ENCODE measurements at regions not wholly inside any gene's neighbourhood (a gene's known extent, or its start where the extent isn't known, plus 50 kb on each side); places are given as distances from the start of the nearest gene placed in this dataset.

- Histone ChIP-seq H3K23ac (ENCODE audit: insufficient read length, low read depth, low read length) (no peak overlapping the region), H3T11ph (ENCODE audit: low read length) (no peak overlapping the region), H3K79me2 (ENCODE audit: insufficient read depth, low read length) (no peaks in the 10 kb centered on the region), H3K4ac (ENCODE audit: low read depth, low read length) (no peak overlapping the region), H3K9ac (ENCODE audit: extremely low read depth, insufficient read length, low read length) (no peak overlapping the region), H2BK12ac (ENCODE audit: insufficient read length, low read depth, low read length) (no peak overlapping the region), H2BK15ac (ENCODE audit: low read depth, low read length) (no peak overlapping the region), H4K5ac (ENCODE audit: insufficient read length, low read depth, low read length) (no peak overlapping the region), H3K27me3 (ENCODE audit: insufficient read depth, low read length) (no peaks in the 10 kb centered on the region), H3K18ac (ENCODE audit: insufficient read length, low read depth, low read length) (no peak overlapping the region), H4K8ac (replicated peaks; ENCODE audit: insufficient read length, low read depth, low read length) (no peak overlapping the region), H4K91ac (ENCODE audit: insufficient read length, low read depth, low read length) (no peak overlapping the region), H2BK120ac (ENCODE audit: low read depth, low read length, poor library complexity, severe bottlenecking) (no peak overlapping the region), H4K20me1 (ENCODE audit: control insufficient read depth, insufficient read depth, insufficient read length) (no peaks in the 10 kb centered on the region), H2BK5ac (ENCODE audit: insufficient read length, low read length) (no peak overlapping the region), H3K56ac (ENCODE audit: insufficient read length, low read depth, low read length) (no peak overlapping the region), H3K9me3 (ENCODE audit: control insufficient read depth, low read depth, low read length) (no peaks in the 10 kb centered on the region), H3K23me2 (ENCODE audit: insufficient read length, low read depth, low read length, poor library complexity, severe bottlenecking) (no peaks in the 10 kb centered on the region), H2AK5ac (ENCODE audit: insufficient read length, low read length) (no peak overlapping the region), H3K4me1 (ENCODE audit: insufficient read depth, low read length) (no peaks in the 10 kb centered on the region), H3K79me1 (ENCODE audit: insufficient read depth, low read depth, low read length, poor library complexity, severe bottlenecking) (no peaks in the 10 kb centered on the region), H2BK20ac (ENCODE audit: low read depth, low read length, poor library complexity, severe bottlenecking) (no peak overlapping the region), H3K4me2 (ENCODE audit: insufficient read depth, insufficient read length, low read length) (no peak overlapping the region), H2AFZ (ENCODE audit: low read length) (no peak overlapping the region), H3K27ac (ENCODE audit: insufficient read length, low read depth, low read length) (no peak overlapping the region), H3K14ac (ENCODE audit: insufficient read depth, low read length) (no peak overlapping the region)
- no peak for TF ChIP-seq CTCF (conservative IDR thresholded peaks at IDR 0.05)
- H3K27ac Mint-ChIP-seq = no peak overlapping the region
- H3K36me3 Mint-ChIP-seq (ENCODE audit: insufficient read depth in 1 of 3, low read depth in 3 of 3) = peaks cover 2 to 4% (median 2%) of the 10 kb centered on the region in 3 experiments; a peak in 3 of 7 replicates
- no CpG with 5 or more reads among the region's 1 CpG for WGBS (ENCODE audit: extremely low coverage, insufficient read length, low lambda C conversion rate)
- H3K4me3 Mint-ChIP-seq = no peak overlapping the region
- DNase-seq = no peak
- H3K9me3 Mint-ChIP-seq = peaks cover 0 to 7% of the 10 kb centered on the region in 2 experiments; a peak in 3 of 5 replicates
- peaks cover 9 to 10% of the 10 kb centered on the region in 2 experiments for H3K4me1 Mint-ChIP-seq
- peaks cover 3% of the 10 kb centered on the region; the same call in 1 of the 2 replicates for H3K27me3 Mint-ChIP-seq (ENCODE audit: low read depth)
Observed at GRCh38 chr5:62701036-62701435, 122.4 kb downstream of the LRRC70 start.

All from H9 (cell line).